Retina (tissue), 1 donor: ENCODE measurements at regions not wholly inside any gene's neighbourhood (a gene's known extent, or its start where the extent isn't known, plus 50 kb on each side); places are given as distances from the start of the nearest gene placed in this dataset.
"Not testable (repeated sequence)": the region's sequence is repeated elsewhere in the genome, so short reads cannot be mapped to it uniquely, and the experiment has no call there.

Source experiments
- DNase-seq: peaks from one replicate; pipeline ENCODE4 v3.0.0-alpha.2; 2016

DNA sequence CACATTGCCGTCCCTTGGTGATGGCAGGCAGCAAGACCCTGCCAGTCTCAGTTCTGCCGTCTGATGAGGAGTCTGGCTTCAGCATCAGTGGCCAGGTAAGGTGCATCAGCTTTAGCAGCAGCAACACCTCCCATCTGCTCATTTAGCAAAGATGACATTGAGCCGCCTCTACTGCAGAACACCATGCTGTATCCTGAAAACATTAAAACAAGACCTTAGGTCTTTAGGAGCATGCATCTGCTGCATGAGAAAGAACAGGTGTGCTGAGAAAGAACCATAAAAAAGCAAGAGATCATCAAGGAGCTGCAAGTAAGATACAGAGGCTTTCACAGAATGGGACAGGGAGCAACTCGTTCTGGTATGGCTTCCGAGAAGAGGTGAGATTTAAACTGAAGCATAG lies 87.5 kb downstream of the SCN11A start:
- DNase-seq, result no peak

GRCh38 chr3:38960953-38961622 lies 90.7 kb downstream of the SCN11A start:
- DNase-seq, result no peak

DNA sequence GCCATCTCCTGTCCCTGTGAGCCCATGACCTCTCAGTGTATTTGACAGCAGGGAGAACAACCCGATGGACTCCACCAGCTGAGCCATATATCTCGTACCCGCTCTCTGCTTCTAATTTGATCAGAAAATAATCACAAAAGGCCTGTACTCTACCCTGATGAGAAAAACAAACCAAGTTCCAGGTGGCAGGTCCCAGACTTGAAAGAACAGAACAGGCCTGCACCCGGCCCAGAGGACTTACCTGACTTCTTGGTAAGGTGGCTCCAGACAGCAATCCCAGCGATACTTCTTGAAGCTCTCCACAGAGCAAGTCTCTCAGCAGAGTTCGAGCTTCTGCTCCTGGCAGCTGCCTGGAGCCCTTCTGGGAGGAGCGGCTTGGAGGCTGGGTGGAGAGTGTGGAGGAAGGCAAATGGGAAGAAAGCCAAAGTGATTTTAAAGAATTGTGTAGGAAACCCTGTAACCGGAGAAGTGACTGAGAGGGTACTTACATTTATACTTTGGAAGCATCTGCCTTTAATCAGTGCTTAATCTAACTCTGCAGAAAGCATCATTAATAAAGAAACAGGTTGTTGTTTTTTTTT lies 91.6 kb downstream of the SCN11A start:
- DNase-seq, result no peak

DNA sequence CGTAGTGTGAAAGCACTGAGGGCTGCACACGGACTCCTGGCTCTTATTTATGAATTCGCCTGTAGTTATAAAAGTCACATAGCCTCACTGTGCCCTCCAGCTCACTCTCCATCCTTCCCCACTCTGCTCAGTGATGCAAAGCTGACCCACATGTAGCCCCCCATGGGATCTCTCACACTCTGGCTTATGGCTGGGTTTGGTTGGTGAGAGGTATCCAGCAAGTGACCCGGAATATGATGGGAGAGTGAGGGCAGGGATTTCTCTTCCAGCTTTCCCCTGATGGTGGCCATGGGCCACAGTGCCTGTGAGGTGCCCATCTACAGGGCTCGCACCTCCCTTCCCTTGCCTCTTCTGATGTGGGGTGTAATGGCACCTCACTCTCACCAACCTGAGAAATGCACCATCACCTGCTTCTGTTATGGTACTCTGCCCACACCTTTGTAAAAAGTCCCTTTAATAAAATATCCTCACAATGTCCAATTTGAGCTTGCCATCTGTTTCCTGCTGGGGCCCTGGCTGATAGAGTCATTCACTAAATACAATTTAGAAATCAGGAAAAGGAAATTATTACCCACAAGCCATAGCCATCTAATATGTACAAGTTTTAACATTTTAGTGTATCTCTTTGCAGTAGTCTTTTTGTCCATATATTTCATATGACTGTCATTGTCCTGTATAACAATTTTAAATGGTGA lies 93.6 kb downstream of the SCN11A start:
- DNase-seq, result peak; percentile 38

DNA sequence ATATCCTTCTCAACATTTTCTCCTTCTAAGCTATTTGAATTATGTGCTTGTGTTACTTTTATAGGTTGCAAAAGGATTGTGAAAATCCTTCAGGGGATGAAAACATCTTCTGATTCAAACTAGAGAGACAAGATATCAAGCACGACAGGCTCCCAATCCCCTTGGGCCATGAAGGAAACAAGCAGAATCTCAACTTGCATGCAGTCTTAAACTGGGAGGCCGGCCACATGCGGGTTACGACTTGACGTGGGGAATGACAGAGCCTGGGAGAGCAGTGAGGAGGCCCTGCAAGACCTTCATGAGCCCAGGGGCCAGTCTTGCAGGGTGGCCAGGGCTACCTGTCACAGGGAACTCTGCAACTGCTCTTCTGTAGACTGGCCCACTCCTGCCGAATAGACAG lies 94.4 kb downstream of the SCN11A start:
- DNase-seq, result no peak

DNA sequence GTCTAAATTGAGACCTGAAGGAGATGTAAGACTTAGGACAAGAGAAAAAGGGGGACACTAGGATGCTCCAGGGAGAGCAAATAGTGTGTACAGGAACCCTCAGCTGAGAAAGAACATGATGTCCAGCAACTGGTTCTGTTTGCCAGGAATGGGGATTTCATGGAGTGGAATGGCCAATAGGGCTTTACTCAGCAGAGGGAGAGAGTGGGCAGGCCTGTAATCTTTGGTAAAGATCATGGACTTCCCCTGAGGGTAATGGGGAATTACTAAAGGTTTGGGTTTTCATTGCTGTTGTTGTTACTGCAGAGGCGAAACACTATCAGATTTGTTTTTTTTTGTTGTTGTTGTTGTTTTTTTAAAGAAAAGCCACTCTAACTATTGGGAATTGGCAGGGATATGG lies 99.0 kb downstream of the SCN11A start:
- no peak for DNase-seq

GRCh38 chr3:38951167-38951566 lies 100.6 kb downstream of the SCN11A start:
- not testable (repeated sequence) for DNase-seq

- no peak for DNase-seq
Measured at GRCh38 chr3:38950581-38950980, 101.2 kb downstream of the SCN11A start.

DNA sequence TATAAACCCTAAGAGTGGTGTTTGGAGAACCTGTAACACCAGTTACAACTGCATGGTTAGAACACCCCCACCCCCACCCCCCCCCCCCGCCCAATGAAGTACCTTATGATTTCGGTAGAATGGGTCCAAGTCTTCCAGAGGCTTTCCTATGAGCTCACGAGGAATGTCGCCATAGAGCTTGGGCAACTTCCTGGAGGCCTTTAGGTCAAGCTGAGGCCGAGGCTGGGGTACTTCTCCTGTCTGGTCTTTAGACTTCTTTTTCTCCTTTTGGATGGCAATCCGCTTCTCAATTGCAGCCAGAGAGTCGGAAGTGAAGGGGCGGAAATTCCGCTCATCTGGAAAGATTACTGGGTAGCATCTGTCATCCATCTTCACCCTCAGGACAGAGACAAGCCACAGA lies 101.8 kb downstream of the SCN11A start:
- DNase-seq, result no peak

- no peak for DNase-seq
Measured at GRCh38 chr3:38940394-38940793, 111.3 kb downstream of the SCN11A start.

GRCh38 chr3:38925351-38925750 lies 109.3 kb upstream of the SCN10A start:
- DNase-seq, result no peak

GRCh38 chr3:38916706-38917105 lies 100.7 kb upstream of the SCN10A start:
- no peak for DNase-seq

DNA sequence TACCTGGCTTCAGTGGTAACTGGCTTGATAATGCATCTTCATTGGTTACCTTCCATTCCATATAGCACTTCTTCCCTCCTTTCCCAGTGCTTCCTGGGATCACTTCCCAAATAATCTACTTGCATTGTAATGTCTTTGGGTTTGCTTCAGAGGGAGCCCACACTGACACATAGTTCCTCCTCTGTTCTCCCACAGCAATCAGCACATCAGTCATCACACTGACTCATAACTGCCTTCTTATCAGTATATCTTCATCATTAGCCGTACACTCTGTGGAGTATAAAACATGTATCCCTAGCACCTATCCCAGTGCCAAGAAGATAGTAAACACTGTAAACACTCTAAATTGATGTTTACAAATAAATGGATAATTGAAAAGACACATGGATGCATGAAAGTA lies 91.4 kb upstream of the SCN10A start:
- DNase-seq, result no peak

DNA sequence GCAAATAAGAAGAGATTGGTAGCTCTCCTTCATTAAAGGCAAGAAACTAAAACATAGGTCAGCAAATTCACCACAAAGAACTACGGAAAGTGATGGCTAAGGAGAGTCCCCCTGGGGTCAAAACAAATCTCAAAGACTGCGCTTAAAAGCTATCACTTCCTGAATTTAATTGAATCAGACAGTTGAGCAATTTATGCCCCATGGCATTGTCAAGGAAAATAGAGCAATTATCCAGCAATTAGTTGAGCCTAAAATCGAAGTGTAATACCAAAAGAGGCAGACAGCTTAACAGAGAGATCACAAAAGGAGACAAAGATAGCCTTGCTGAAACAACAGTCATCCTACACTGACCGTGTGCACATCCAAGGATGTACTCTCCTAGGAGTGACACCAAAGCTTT lies 74.4 kb upstream of the SCN10A start:
- peak; percentile 68 for DNase-seq

- no peak for DNase-seq
Measured at GRCh38 chr3:38878646-38879045, 62.6 kb upstream of the SCN10A start.
